ENCODE measurements at regions not wholly inside any gene's neighbourhood (a gene's known extent, or its start where the extent isn't known, plus 50 kb on each side); places are given as distances from the start of the nearest gene placed in this dataset.
"Not testable (repeated sequence)": the region's sequence is repeated elsewhere in the genome, so short reads cannot be mapped to it uniquely, and the experiment has no call there.

DNA sequence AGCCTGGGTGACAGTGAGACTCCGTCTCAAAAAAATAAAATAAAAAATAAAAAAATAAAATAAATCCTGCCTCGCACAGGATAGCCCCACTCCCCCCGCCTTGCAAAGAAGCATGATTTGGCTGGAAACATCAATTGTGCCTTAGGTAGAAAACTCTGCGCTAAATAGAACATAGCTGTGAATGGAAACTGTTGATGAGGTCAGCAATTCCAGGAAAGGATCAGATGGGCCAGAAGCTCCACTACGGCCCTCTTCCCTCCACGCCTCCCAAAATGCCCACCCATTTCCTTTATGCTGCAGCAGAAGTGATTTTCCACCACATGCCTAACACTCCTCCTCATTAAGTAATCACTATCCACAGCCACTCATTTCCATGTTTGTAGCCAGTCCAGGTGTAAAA is 473.4 kb downstream of the XYLT1 start:
- DNase-seq (ENCODE audit: low spot score) = no peak
- in situ Hi-C loops (cut with MboI; ENCODE audit: low pct_unique_long_range_greater_than_20kb, low sequenced_read_pairs, unreplicated experiment) = no loop called here
- TF ChIP-seq, protein P1, sequence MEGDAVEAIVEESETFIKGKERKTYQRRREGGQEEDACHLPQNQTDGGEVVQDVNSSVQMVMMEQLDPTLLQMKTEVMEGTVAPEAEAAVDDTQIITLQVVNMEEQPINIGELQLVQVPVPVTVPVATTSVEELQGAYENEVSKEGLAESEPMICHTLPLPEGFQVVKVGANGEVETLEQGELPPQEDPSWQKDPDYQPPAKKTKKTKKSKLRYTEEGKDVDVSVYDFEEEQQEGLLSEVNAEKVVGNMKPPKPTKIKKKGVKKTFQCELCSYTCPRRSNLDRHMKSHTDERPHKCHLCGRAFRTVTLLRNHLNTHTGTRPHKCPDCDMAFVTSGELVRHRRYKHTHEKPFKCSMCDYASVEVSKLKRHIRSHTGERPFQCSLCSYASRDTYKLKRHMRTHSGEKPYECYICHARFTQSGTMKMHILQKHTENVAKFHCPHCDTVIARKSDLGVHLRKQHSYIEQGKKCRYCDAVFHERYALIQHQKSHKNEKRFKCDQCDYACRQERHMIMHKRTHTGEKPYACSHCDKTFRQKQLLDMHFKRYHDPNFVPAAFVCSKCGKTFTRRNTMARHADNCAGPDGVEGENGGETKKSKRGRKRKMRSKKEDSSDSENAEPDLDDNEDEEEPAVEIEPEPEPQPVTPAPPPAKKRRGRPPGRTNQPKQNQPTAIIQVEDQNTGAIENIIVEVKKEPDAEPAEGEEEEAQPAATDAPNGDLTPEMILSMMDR (IDR thresholded peaks at IDR 0.05; ENCODE audit: extremely low read depth, insufficient read depth, missing control alignments) = no peak

DNA sequence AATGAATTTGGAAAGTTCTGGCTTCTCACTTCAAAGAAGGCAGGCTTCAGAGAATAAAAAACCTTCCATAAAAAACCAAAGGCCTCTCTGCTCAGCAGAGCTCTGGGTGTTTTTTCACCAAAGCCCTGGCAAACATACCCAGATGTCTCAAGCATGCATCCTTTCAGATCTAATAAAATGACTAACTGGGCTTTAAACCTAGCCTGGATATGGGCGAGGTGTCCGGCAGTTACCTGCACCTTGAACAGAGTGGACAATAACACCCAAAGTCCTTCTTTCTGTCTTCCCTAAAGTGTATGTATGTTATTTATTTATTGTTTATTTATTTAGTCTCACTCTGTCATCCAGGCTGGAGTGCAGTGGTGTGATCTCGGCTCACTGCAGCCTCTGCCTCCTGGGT is 469.3 kb downstream of the XYLT1 start:
- no peak for DNase-seq (ENCODE audit: low spot score)
- in situ Hi-C loops (cut with MboI; ENCODE audit: low pct_unique_long_range_greater_than_20kb, low sequenced_read_pairs, unreplicated experiment) = no loop called here
- TF ChIP-seq, protein P1 (IDR thresholded peaks at IDR 0.05; ENCODE audit: extremely low read depth, insufficient read depth, missing control alignments) = no peak

DNA sequence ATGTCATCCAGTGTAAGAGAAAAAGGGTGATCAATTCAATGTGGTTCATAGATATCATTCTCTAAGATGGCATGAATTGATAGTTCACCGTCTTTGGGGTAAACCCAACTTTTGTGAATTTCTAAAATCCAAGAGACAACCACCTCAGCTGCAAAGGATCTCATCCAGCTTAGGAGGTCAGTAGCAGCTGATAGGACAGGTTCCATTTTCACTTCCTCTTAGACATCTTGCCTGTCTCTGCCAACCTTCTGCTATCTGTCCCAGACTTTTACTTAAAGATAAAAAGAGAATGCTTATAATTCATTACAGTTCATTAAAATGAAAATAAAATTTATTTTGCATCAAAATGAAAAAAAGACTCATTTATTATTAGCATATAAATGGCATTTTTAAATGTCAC is 468.2 kb downstream of the XYLT1 start:
- DNase-seq (ENCODE audit: low spot score) = no peak
- in situ Hi-C loops (cut with MboI; ENCODE audit: low pct_unique_long_range_greater_than_20kb, low sequenced_read_pairs, unreplicated experiment) = no loop called here
- TF ChIP-seq, protein P1 (IDR thresholded peaks at IDR 0.05; ENCODE audit: extremely low read depth, insufficient read depth, missing control alignments) = no peak

DNA sequence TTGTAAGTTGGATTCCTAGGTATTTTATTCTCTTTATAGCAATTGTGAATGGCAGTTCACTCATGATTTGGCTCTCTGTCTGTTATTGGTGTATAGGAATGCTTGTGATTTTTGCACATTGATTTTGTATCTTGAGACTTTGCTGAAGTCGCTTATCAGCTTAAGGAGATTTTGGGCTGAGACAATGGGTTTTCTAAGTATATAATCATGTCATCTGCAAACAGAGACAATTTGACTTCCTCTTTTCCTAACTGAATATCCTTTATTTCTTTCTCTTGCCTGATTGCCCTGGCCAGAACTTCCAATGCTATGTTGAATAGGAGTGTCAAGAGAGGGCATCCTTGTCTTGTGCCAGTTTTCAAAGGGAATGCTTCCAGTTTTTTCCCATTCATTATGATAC is 464.8 kb downstream of the XYLT1 start:
- in situ Hi-C loops (cut with MboI; ENCODE audit: low pct_unique_long_range_greater_than_20kb, low sequenced_read_pairs, unreplicated experiment); DNase-seq (ENCODE audit: low spot score): not testable (repeated sequence)

DNA sequence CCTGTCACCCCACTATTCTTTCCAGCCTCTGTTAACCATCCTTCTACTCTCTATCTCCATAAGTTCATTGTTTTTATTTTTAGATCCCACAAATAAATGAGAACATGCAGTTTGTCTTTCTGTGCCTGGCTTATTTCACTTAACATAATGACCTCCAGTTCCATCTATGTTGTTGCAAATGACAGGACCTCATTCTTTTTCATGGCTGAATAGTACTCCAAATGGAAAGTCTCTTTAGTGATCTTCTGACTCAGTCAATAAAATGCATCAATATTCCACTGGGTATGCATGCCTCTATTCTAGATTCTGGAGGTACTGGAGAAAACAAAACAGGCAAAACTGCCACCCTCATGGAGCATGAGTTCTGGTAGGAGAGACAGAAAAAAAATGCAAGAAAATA is 459.0 kb downstream of the XYLT1 start:
- DNase-seq (ENCODE audit: low spot score) = no peak
- TF ChIP-seq, protein P1 (IDR thresholded peaks at IDR 0.05; ENCODE audit: extremely low read depth, insufficient read depth, missing control alignments) = no peak
- in situ Hi-C loops (cut with MboI; ENCODE audit: low pct_unique_long_range_greater_than_20kb, low sequenced_read_pairs, unreplicated experiment) = no loop called here

DNA sequence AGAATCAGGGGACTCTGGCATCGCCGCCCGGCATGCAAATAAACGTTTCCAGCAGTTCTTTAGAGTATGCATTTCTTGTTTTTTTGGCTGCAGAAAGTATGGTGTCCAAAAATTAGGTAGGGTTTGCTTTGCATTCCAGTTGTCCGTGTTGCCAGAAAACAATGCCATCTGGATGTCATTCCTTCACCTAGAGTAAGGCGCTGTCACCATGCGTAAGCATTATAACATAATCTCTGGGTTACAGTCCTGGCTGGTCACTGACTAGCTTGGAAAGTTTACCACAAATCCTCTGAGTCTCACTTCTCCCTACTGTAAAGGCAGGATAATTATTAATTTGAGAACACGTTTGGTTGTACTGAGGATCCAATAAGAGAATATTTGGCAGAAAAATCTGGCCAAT is 457.7 kb downstream of the XYLT1 start:
- no peak for DNase-seq (ENCODE audit: low spot score)
- in situ Hi-C loops (cut with MboI; ENCODE audit: low pct_unique_long_range_greater_than_20kb, low sequenced_read_pairs, unreplicated experiment) = no loop called here
- TF ChIP-seq, protein P1 (IDR thresholded peaks at IDR 0.05; ENCODE audit: extremely low read depth, insufficient read depth, missing control alignments) = no peak

DNA sequence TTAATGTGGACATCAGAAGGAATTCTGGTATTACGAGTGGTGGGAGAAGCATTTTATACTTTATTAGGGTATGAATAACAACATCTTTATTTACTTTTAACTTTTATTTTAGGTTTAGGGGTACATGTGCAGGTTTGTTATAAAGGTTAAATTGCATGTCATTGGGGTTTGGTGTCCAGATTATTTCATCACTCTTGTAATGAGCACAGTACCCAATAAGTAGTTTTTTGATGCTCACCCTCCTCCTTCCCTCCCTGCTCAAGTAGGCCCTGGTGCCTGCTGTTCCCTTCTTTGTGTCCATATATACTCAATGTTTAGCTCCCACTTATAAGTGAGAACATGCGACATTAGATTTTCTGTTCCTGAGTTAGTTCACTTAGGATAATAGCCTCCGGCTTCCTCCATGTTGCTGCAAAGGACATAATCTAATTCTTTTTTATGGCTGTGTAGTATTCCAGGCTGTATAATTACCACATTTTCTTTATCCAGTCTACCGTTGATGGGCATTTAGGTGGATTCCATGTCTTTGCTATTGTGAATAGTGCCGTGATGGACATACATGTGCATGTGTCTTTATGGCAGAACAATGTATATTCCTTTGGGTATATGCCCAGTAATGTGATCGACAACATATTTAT is 456.2 kb downstream of the XYLT1 start:
- DNase-seq (ENCODE audit: low spot score) = no peak
- in situ Hi-C loops (cut with MboI; ENCODE audit: low pct_unique_long_range_greater_than_20kb, low sequenced_read_pairs, unreplicated experiment) = no loop called here
- TF ChIP-seq, protein P1 (IDR thresholded peaks at IDR 0.05; ENCODE audit: extremely low read depth, insufficient read depth, missing control alignments) = no peak

All from GM13977 (cell line).